A673 (cell line): ENCODE measurements at regions not wholly inside any gene's neighbourhood (a gene's known extent, or its start where the extent isn't known, plus 50 kb on each side); places are given as distances from the start of the nearest gene placed in this dataset.

Experiments used
- CTCF ChIP-seq: fragments of 300-800, 200-600 bp; sonication (generic); conservative IDR thresholded peaks from 2 replicates; pipeline ENCODE4 v1.5.1; 2017; ENCODE audit warnings: low read depth, mild to moderate bottlenecking, antibody characterized with exemption, low read length, moderate library complexity, mixed read lengths
- EZH2 ChIP-seq: fragments of 200-600 bp; sonication (generic); IDR thresholded peaks from 2 replicates; pipeline ENCODE4 v1.6.1; 2017; ENCODE audit warnings: borderline replicate concordance, low read depth, mild to moderate bottlenecking, mixed read lengths, antibody characterized with exemption, low read length; ENCODE audit not compliant: poor library complexity, severe bottlenecking

GRCh38 chr1:212166244-212166643 lies 119.0 kb upstream of the PPP2R5A start:
- TF ChIP-seq CTCF (no peak), EZH2 (no peak)
